GM18517 (cell line): ENCODE measurements at regions not wholly inside any gene's neighbourhood (a gene's known extent, or its start where the extent isn't known, plus 50 kb on each side); places are given as distances from the start of the nearest gene placed in this dataset.

Source experiments
- ATAC-seq: cut with Tn5 transposase; IDR thresholded peaks from one replicate; pipeline ENCODE4 v1.9.1; 2021; ENCODE audit warnings: mild to moderate bottlenecking, moderate library complexity; ENCODE audit not compliant: unreplicated experiment

DNA sequence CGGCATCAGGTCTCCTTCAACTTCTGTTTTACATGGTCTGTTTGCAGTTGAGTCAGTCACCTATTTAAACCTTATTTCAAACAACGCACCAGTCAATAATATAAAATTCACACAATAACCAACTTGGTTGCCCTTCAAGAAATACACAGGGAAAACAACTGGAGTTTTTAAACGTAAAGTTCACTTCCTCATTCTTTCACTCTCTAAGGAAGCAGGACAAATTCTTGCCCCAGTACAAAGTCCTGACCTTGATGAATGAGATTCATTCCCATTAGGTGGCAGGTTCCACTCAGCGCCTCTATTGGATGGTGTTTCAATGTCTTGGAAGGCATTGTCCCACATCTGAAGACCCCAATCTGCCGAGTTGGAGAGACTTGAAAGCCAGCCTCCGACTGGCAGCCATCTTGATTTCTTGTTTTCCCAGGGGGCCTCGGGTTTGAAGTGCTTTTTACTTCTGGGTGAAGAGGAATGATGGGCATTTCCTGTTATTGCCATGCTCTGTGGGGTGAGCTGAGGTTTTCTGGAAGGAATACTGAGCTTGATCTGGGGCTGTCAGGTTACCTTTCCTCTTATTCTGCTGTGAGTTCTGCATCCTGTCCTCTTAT is 105.0 kb downstream of the ACER2 start:
- no peak for ATAC-seq

DNA sequence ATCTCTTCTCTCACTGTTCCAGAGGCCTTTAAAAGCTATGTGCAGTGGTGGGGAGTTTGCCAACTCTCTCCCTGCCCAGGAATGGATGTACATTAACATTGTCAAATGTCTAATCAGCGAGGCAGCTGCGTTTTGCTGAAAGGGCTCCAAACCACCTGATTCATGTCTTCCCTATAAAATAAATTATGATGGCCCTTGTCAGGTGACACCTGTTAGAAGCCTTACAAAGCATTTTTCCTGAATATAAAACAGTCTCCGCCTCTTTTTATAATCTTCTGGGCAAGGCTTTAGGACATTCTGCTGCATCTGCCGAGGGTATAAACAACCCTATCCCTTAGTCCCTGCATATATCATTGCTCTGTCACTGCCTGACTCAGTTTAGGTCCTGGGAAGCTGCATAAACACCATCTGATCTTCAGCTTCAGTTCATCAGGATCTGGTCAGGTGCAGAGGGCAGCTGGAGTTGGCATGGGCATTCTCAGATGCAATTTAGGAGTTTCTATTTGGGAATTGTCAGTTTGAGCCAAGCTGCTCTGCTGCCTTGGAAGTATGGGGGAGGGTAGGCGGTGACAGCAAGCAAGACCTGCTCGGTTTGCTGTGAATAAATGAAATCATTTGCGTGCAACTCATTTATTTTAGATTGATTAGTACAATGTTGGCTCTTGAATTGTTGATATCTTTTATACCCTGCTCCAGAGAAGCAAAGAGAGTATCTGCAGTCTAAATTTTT is 103.5 kb downstream of the ACER2 start:
- ATAC-seq: no peak

DNA sequence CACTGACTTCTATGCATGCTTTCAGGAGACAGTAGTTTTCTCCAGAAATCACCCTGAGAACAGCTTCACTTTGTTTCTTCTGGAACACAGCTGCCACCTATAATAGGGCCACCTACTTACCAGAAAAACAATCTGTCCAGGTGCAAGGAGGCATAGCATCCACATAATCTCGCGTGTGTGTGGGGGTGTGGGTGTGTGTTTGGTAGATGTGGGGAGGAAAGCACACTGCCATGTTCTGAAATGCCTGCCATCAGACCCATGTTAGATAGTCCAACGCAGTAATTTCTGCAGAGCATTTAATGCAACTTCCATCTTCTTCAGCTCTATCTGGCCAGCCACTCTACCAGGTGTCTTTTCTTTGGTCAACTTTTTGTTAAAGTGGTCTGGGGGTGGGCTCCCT is 102.9 kb downstream of the ACER2 start:
- ATAC-seq: no peak

DNA sequence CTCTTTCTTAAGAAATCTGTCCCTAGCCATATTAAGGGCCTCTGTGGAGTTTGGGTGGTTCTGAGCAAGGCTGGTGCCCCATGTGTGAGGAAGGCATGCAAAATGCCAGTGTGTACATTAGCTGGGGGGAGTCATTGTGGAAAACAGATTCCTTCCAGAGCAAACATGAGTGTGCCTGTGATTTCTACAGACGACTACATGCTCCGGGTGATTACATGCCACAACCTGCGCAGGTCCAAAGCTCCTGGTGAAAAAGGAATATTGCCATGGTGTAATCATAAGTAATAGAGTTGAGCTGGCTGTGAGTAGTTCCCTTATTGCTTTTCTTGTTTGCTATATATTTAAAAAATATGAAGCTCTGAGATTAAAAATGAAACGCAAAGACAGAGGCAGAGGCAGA is 102.1 kb downstream of the ACER2 start:
- ATAC-seq: no peak
